22Rv1 (cell line): ENCODE measurements at regions not wholly inside any gene's neighbourhood (a gene's known extent, or its start where the extent isn't known, plus 50 kb on each side); places are given as distances from the start of the nearest gene placed in this dataset.
A peak's percentile ranks its signal among the peaks of the same experiment; 100 is the strongest.

ENCODE experiments used
- H3K27ac ChIP-seq: fragments of 450-650 bp; 2 replicates; pipeline ENCODE4 v1.5.1; 2017
- CTCF ChIP-seq: fragments of 450-650 bp; IDR thresholded peaks from 2 replicates; pipeline ENCODE4 v1.5.1; 2017; ENCODE audit warnings: mild to moderate bottlenecking
- ZFX ChIP-seq: fragments of 450-650 bp; IDR thresholded peaks from 2 replicates; pipeline ENCODE4 v1.6.1; 2017; ENCODE audit warnings: antibody characterized with exemption, borderline replicate concordance

GRCh38 chr13:78426183-78426582 lies 177.2 kb downstream of the POU4F1 start:
- TF ChIP-seq CTCF: no peak
- TF ChIP-seq ZFX: no peak
- no peak overlapping the region for H3K27ac ChIP-seq

- H3K27ac ChIP-seq: no peak overlapping the region
- no peak for TF ChIP-seq CTCF
- TF ChIP-seq ZFX: no peak
These were observed 182.5 kb downstream of the POU4F1 start for GRCh38 chr13:78420814-78421213.

GRCh38 chr13:78413887-78414553 lies 189.3 kb downstream of the POU4F1 start:
- H3K27ac ChIP-seq: no peak overlapping the region
- TF ChIP-seq ZFX: no peak
- TF ChIP-seq CTCF: no peak

GRCh38 chr13:78410847-78411246 lies 192.5 kb downstream of the POU4F1 start:
- H3K27ac ChIP-seq: no peak overlapping the region
- TF ChIP-seq ZFX (no peak), CTCF (no peak)

GRCh38 chr13:78410164-78410563 lies 193.2 kb downstream of the POU4F1 start:
- H3K27ac ChIP-seq: no peak overlapping the region
- TF ChIP-seq CTCF (no peak), ZFX (no peak)

- no peak overlapping the region for H3K27ac ChIP-seq
- TF ChIP-seq ZFX: no peak
- peak; percentile 24 for TF ChIP-seq CTCF
These were observed 194.2 kb downstream of the POU4F1 start for GRCh38 chr13:78409172-78409571.

GRCh38 chr13:78404846-78405360 lies 198.4 kb downstream of the POU4F1 start:
- no peak overlapping the region for H3K27ac ChIP-seq
- TF ChIP-seq ZFX: no peak
- no peak for TF ChIP-seq CTCF
